Ishikawa (cell line): ENCODE measurements at regions not wholly inside any gene's neighbourhood (a gene's known extent, or its start where the extent isn't known, plus 50 kb on each side); places are given as distances from the start of the nearest gene placed in this dataset.

Experiments used
- EGR1 ChIP-seq: IDR thresholded peaks from 2 replicates; pipeline ENCODE4 v1.6.1; 2012
- RAD21 ChIP-seq: IDR thresholded peaks from 2 replicates; pipeline ENCODE4 v1.6.1; 2012; ENCODE audit warnings: low read depth
- ZBTB7A ChIP-seq: IDR thresholded peaks from 2 replicates; pipeline ENCODE4 v1.6.1; 2012; ENCODE audit warnings: low read depth

DNA sequence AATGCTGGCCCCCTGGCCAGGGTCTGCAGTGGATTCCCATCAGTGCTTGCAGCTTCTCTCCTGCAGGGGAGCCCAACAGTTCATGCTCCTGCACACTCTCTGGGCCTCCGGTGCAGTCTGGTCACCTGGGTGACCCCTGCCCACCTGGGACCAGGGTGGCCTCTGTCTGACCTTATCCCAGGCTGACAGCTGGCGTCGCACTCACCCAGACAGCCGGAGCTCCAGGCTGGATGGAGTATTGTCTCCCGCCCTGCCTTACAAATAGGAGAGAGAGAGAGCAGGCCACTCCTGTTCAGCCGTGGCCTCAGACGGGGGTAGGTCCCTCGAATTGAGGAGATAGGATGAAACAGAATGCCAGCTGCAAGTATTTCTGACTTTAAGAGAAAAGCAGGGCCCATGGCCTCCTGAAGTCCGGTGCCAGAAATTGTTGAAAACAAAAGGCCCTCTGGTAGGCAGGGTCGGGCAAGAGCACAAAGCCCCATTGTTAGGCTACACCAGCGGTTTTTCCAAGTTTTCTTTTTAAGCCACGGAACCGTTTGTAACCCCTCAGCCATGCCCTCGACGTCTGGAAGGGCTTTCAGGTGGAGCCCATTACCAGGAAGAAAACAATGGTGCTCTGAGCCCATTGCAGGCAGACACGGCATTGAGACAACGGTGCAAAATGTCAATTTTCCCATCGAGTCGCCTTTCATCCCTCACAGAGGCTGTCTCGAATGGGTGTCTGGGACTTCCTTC lies 258.4 kb downstream of the BCL11A start:
- TF ChIP-seq EGR1 (no peak), RAD21 (no peak), ZBTB7A (no peak)
